Right ventricle myocardium superior (tissue), 1 donor: ENCODE measurements at regions not wholly inside any gene's neighbourhood (a gene's known extent, or its start where the extent isn't known, plus 50 kb on each side); places are given as distances from the start of the nearest gene placed in this dataset.

Experiments used
- ATAC-seq: fragments of 200-7000 bp; cut with Tn5 transposase; one replicate; pipeline ENCODE4 v1.9.1; 2020; ENCODE audit warnings: mild to moderate bottlenecking; ENCODE audit not compliant: poor library complexity
- DNase-seq: peaks from one replicate; pipeline ENCODE4 v3.0.0-alpha.2; 2020
- intact Hi-C: fragments of 100-400 bp; cut with DNase I; formaldehyde crosslinking; loops from one replicate; pipeline ENCODE4 v1.11.2; 2022
- donor health status: DM: no; HTN: yes; CAD: no; lungs with severe emphysema.

- no peak for ATAC-seq
- intact Hi-C loops, result no loop called here
- no peak for DNase-seq
Measured at GRCh38 chr6:54440549-54440948, 132.3 kb downstream of the TINAG start.

GRCh38 chr6:54441020-54441419, 132.8 kb downstream of the TINAG start:
- intact Hi-C loops, result no loop called here
- ATAC-seq, result no peak
- DNase-seq, result no peak

GRCh38 chr6:54441687-54442248, 133.5 kb downstream of the TINAG start:
- DNase-seq (no peak), ATAC-seq (no peak)
- intact Hi-C loops, result no loop called here

GRCh38 chr6:54445207-54445606, 137.0 kb downstream of the TINAG start:
- DNase-seq (no peak), ATAC-seq (no peak)
- intact Hi-C loops, result no loop called here

GRCh38 chr6:54448617-54449016, 140.4 kb downstream of the TINAG start:
- DNase-seq (no peak), ATAC-seq (no peak)
- intact Hi-C loops, result no loop called here

GRCh38 chr6:54451516-54451915, 143.3 kb downstream of the TINAG start:
- DNase-seq, result no peak
- intact Hi-C loops, result no loop called here
- no peak for ATAC-seq

GRCh38 chr6:54463354-54464024, 155.2 kb downstream of the TINAG start:
- intact Hi-C loops, result no loop called here
- ATAC-seq, result no peak

GRCh38 chr6:54465649-54466300, 157.5 kb downstream of the TINAG start:
- intact Hi-C loops, result no loop called here

More at GRCh38 chr6:54463354-54464024, 155.2 kb downstream of the TINAG start:
- DNase-seq, result no peak

GRCh38 chr6:54467384-54467783, 159.1 kb downstream of the TINAG start:
- DNase-seq (no peak), ATAC-seq (no peak)
- intact Hi-C loops, result no loop called here

More at GRCh38 chr6:54465649-54466300, 157.5 kb downstream of the TINAG start:
- ATAC-seq (no peak), DNase-seq (no peak)

GRCh38 chr6:54473328-54473727, 165.1 kb downstream of the TINAG start:
- ATAC-seq (no peak), DNase-seq (no peak)
- intact Hi-C loops, result no loop called here

GRCh38 chr6:54474898-54475297, 166.7 kb downstream of the TINAG start:
- DNase-seq (no peak), ATAC-seq (no peak)
- intact Hi-C loops, result no loop called here

- intact Hi-C loops, result no loop called here
- DNase-seq (no peak), ATAC-seq (no peak)
Measured at GRCh38 chr6:54481091-54481490, 172.8 kb downstream of the TINAG start.

GRCh38 chr6:54491431-54491830, 183.2 kb downstream of the TINAG start:
- DNase-seq (no peak), ATAC-seq (no peak)
- intact Hi-C loops, result no loop called here

GRCh38 chr6:54493138-54493537, 184.9 kb downstream of the TINAG start:
- intact Hi-C loops, result no loop called here
- ATAC-seq (no peak), DNase-seq (no peak)

- no peak for DNase-seq
- intact Hi-C loops, result no loop called here
- ATAC-seq, result no peak
Measured at GRCh38 chr6:54503144-54503543, 194.9 kb downstream of the TINAG start.

GRCh38 chr6:54515013-54515412, 206.8 kb downstream of the TINAG start:
- intact Hi-C loops, result no loop called here
- DNase-seq (no peak), ATAC-seq (no peak)

GRCh38 chr6:54515713-54516112, 207.5 kb downstream of the TINAG start:
- intact Hi-C loops, result no loop called here
- no peak for ATAC-seq
- no peak for DNase-seq

GRCh38 chr6:54516321-54516720, 208.1 kb downstream of the TINAG start:
- no peak for ATAC-seq
- intact Hi-C loops, result no loop called here
- DNase-seq, result no peak

GRCh38 chr6:54519161-54519560, 210.9 kb downstream of the TINAG start:
- intact Hi-C loops, result no loop called here
- no peak for ATAC-seq
- no peak for DNase-seq

- intact Hi-C loops, result no loop called here
- DNase-seq (no peak), ATAC-seq (no peak)
Measured at GRCh38 chr6:54525731-54526130, 217.5 kb downstream of the TINAG start.
